Panc1 (cell line): ENCODE measurements at regions not wholly inside any gene's neighbourhood (a gene's known extent, or its start where the extent isn't known, plus 50 kb on each side); places are given as distances from the start of the nearest gene placed in this dataset.

Source experiments
- CTCF ChIP-seq: fragments of 450-650 bp; IDR thresholded peaks from 2 replicates; pipeline ENCODE4 v1.5.1; 2017; ENCODE audit warnings: mild to moderate bottlenecking
- POLR2AphosphoS5 ChIP-seq: IDR thresholded peaks from 2 replicates; pipeline ENCODE4 v1.6.1; 2012; ENCODE audit warnings: mild to moderate bottlenecking, low read depth, low read length, moderate library complexity
- REST ChIP-seq, 2 experiments: IDR thresholded peaks; 2 replicates each; pipeline ENCODE4 v1.6.1; 2011 to 2012; ENCODE audit warnings: low read depth in 2 of 2, control low read depth in 1 of 2, low read length in 1 of 2, mild to moderate bottlenecking in 1 of 2, moderate library complexity in 1 of 2; ENCODE audit not compliant: insufficient read depth in 1 of 2
- SIN3A ChIP-seq: IDR thresholded peaks from 2 replicates; pipeline ENCODE4 v1.6.1; 2012; ENCODE audit warnings: low read depth, mild to moderate bottlenecking, low read length, moderate library complexity, borderline replicate concordance; ENCODE audit not compliant: insufficient read depth
- TCF7L2 ChIP-seq: IDR thresholded peaks from 2 replicates; pipeline ENCODE4 v1.6.1; 2011; ENCODE audit warnings: mild to moderate bottlenecking, low read depth, low read length, inconsistent platforms

DNA sequence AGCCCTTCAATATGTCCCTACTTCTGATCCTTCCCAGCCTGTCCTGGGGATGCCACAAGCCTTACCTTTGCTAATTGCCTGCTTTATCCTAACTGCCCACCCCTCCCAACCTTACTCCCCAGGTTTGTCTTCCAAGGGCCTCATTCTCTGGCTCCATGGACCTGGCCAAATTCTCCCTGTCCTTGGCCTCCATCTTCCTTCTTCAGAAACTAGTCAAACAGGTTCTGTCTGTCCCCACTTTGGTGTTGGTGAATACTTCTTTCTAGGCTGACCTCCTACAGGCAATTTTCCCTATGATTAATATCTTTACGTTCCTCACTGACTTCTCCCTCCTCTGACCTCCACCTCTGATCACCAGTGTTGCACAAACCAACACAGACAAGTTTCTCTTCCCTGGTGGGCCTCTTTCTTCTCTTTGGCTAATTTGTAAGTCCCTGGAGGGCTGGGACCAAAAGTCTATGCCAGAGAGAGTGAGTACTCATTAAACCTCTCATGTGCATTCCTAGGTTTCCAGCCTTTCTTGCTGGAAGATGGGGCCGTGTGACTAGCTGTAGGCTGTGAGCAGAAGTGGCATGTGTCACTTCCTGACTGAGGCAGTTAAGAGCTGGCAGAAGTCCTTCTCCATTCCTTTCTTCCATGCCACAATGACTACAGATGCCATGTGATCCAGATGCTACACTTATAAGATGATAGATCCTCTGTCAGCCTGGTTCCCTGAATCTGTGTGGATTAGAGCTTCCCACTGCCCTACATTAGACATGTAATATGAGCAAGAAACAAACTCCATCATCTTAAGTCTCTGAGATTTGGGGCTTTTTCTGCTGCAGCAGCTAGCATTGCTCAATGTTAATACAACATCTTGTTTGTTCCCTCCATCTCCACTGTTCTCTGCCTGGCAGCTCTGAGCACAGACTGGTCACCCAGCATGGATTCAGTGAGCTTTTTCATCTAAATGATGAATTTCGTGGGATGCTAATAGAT, 382.7 kb downstream of the RPS24 start:
- TF ChIP-seq CTCF (no peak), POLR2AphosphoS5 (no peak), REST (IDR thresholded peaks at IDR 0.05; ENCODE audit: insufficient read depth in 1 of 2, low read depth in 2 of 2, low read length in 1 of 2) (no peak), SIN3A (no peak), TCF7L2 (no peak)
